Endothelial cell of umbilical vein (primary cell): ENCODE measurements at regions not wholly inside any gene's neighbourhood (a gene's known extent, or its start where the extent isn't known, plus 50 kb on each side); places are given as distances from the start of the nearest gene placed in this dataset.

Experiments used
- BruUV-seq: library from RNA; stranded (reverse); fragments of 400-500 nt; replicated peaks from 2 replicates; lab custom pipeline; 2021; lab: Mats Ljungman, UMichigan
- CTCF ChIA-PET: fragments of 300-600, 350-600 bp; sonication (Branson Sonifier 250); formaldehyde crosslinking; loops from one replicate; lab custom pipeline; 2021; ENCODE audit warnings: antibody characterized with exemption, inconsistent platforms; lab: Charles Lee
- POLR2A ChIA-PET: fragments of 300-600, 350-600 bp; sonication (Branson Sonifier 250); formaldehyde crosslinking; loops from one replicate; lab custom pipeline; 2021; ENCODE audit warnings: antibody characterized with exemption, inconsistent platforms; lab: Charles Lee
- DNase-seq: peaks from one replicate; pipeline ENCODE4 v3.0.0-alpha.2; 2011; ENCODE audit warnings: low read depth, low spot score
- FAIRE-seq: peaks from 2 replicates; lab custom pipeline; 2011; peaks lifted over from hg19 to GRCh38; lab: Jason Lieb, UNC
- H2AFZ ChIP-seq: 2 replicates; pipeline ENCODE4 v1.6.0; 2012; ENCODE audit warnings: low read depth, low read length, control low read depth, inconsistent platforms
- H3K27ac ChIP-seq: 2 replicates; pipeline ENCODE4 v1.5.1; 2011; ENCODE audit warnings: low read depth, mild to moderate bottlenecking, control low read depth, low read length, moderate library complexity; ENCODE audit not compliant: insufficient read depth
- H3K27me3 ChIP-seq, 2 experiments: 2 replicates each; pipeline versions ENCODE4 v1.6.0 to v1.6.1; 2011; ENCODE audit warnings: low read length in 2 of 2, mixed read lengths in 1 of 2; ENCODE audit not compliant: control insufficient read depth in 2 of 2, insufficient read depth in 2 of 2
- H3K36me3 ChIP-seq, 2 experiments: 2 replicates in 1 of 2; 3 replicates in 1 of 2; pipeline ENCODE4 v1.5.1; 2011; ENCODE audit warnings: low read length in 2 of 2, mild to moderate bottlenecking in 1 of 2, moderate library complexity in 1 of 2; ENCODE audit not compliant: control insufficient read depth in 2 of 2, insufficient read depth in 2 of 2; ENCODE audit errors: extremely low read depth in 1 of 2
- H3K4me1 ChIP-seq: 3 replicates; pipeline ENCODE4 v1.5.1; 2011; ENCODE audit warnings: mild to moderate bottlenecking, low read length; ENCODE audit not compliant: control insufficient read depth, insufficient read depth; ENCODE audit errors: extremely low read depth
- H3K4me2 ChIP-seq: 2 replicates; pipeline ENCODE4 v1.6.1; 2011; ENCODE audit warnings: low read length, control low read depth, mixed read lengths; ENCODE audit not compliant: insufficient read depth
- H3K4me3 ChIP-seq, 3 experiments: fragments of 200-600 bp in 1 of 3; sonication (generic), shearing (Covaris generic) in 1 of 3; replicated peaks in 1 of 3; 2 replicates each; pipeline ENCODE4 v1.5.1; 2011 to 2016; ENCODE audit warnings: control low read depth in 3 of 3, low read length in 3 of 3, mild to moderate bottlenecking in 2 of 3, inconsistent platforms in 1 of 3, low read depth in 1 of 3, moderate library complexity in 1 of 3; ENCODE audit not compliant: insufficient read depth in 1 of 3
- H3K79me2 ChIP-seq: 2 replicates; pipeline ENCODE4 v1.6.0; 2012; ENCODE audit warnings: low read length, inconsistent platforms; ENCODE audit not compliant: control insufficient read depth, insufficient read depth
- H3K9ac ChIP-seq: replicated peaks from 2 replicates; pipeline ENCODE3; 2011; ENCODE audit warnings: low read length, control low read depth; ENCODE audit not compliant: insufficient read depth; ENCODE audit errors: extremely low read depth
- H3K9me1 ChIP-seq: replicated peaks from 3 replicates; pipeline ENCODE4 v1.6.0; 2011; ENCODE audit warnings: mild to moderate bottlenecking, low read length; ENCODE audit not compliant: control insufficient read depth, insufficient read depth; ENCODE audit errors: extremely low read depth
- H3K9me3 ChIP-seq: replicated peaks from 2 replicates; pipeline ENCODE4 v1.5.1; 2012; ENCODE audit warnings: low read length, inconsistent platforms; ENCODE audit not compliant: control insufficient read depth, insufficient read depth
- H4K20me1 ChIP-seq: replicated peaks from 2 replicates; pipeline ENCODE3; 2011; ENCODE audit warnings: mild to moderate bottlenecking, low read length; ENCODE audit not compliant: control insufficient read depth, insufficient read depth; ENCODE audit errors: extremely low read depth
- EZH2 ChIP-seq: IDR thresholded peaks from 2 replicates; pipeline ENCODE4 v1.6.1; 2012; ENCODE audit warnings: borderline replicate concordance, low read depth, mild to moderate bottlenecking, moderate library complexity, low read length, inconsistent platforms; ENCODE audit not compliant: severe bottlenecking
- FOS ChIP-seq: IDR thresholded peaks from 2 replicates; pipeline ENCODE4 v1.6.1; 2011; ENCODE audit warnings: mild to moderate bottlenecking, low read length, moderate library complexity, borderline replicate concordance; ENCODE audit not compliant: insufficient read depth
- GATA2 ChIP-seq: IDR thresholded peaks from 2 replicates; pipeline ENCODE4 v1.7.0; 2011; ENCODE audit warnings: low read depth, mild to moderate bottlenecking, moderate library complexity, mixed read lengths, low read length; ENCODE audit not compliant: insufficient read length, insufficient read depth
- JUN ChIP-seq: IDR thresholded peaks from 2 replicates; pipeline ENCODE4 v1.6.1; 2011; ENCODE audit warnings: borderline replicate concordance, low read depth; ENCODE audit not compliant: insufficient read length, insufficient read depth
- MYC ChIP-seq: IDR thresholded peaks from one replicate; pipeline ENCODE4 v1.6.1; 2011; ENCODE audit warnings: mild to moderate bottlenecking, low read depth, low read length
- POLR2A ChIP-seq: IDR thresholded peaks from 2 replicates; pipeline ENCODE4 v1.6.1; 2012; ENCODE audit warnings: low read depth, mild to moderate bottlenecking, control low read depth, low read length
- POLR2AphosphoS5 ChIP-seq: IDR thresholded peaks from 2 replicates; pipeline ENCODE4 v1.6.1; 2012; ENCODE audit warnings: low read depth, mild to moderate bottlenecking, control low read depth, low read length, moderate library complexity; ENCODE audit not compliant: insufficient read depth
- dilution Hi-C: fragments of 300-500 bp; cut with MboI; formaldehyde crosslinking; loops from one replicate; pipeline ENCODE4 v1.15.0; 2019; ENCODE audit warnings: low sequenced_read_pairs; ENCODE audit not compliant: extremely low pct_ligation_motif_present
- intact Hi-C: fragments of 100-400 bp; cut with micrococcal nuclease; formaldehyde crosslinking; loops from one replicate; pipeline ENCODE4 v1.10.0; 2022
- TF ChIP-seq, protein P1 (sequence below): IDR thresholded peaks from 2 replicates; pipeline ENCODE4 v1.6.1; 2011; ENCODE audit not compliant: insufficient read depth, insufficient read length
- TF ChIP-seq, protein P2 (sequence below), 2 donors: IDR thresholded peaks; 1 replicate in 1 of 2; 2 replicates in 1 of 2; pipeline ENCODE4 v1.5.1; 2011; ENCODE audit warnings: low read length in 2 of 2, mild to moderate bottlenecking in 2 of 2, moderate library complexity in 2 of 2, control low read depth in 1 of 2, inconsistent platforms in 1 of 2, low read depth in 1 of 2; ENCODE audit not compliant: insufficient read depth in 1 of 2; ENCODE audit errors: extremely low read depth in 1 of 2

GRCh38 chr1:30172757-30173156 is 550.6 kb downstream of the MATN1 start:
- dilution Hi-C loops (no loop called here), intact Hi-C loops (no loop called here)
- no peaks in the 10 kb centered on the region for H3K36me3 ChIP-seq
- no peaks in the 10 kb centered on the region for H3K79me2 ChIP-seq
- H3K4me2 ChIP-seq = no peak overlapping the region
- POLR2A ChIA-PET = no interaction called here
- no peak overlapping the region for H3K9ac ChIP-seq
- H3K4me3 ChIP-seq = no peak overlapping the region
- H3K27ac ChIP-seq = no peak overlapping the region
- H3K4me1 ChIP-seq = no peaks in the 10 kb centered on the region
- no peaks in the 10 kb centered on the region for H3K27me3 ChIP-seq
- FAIRE-seq = no peak
- no peaks in the 10 kb centered on the region for H3K9me3 ChIP-seq
- CTCF ChIA-PET = no interaction called here
- TF ChIP-seq EZH2 (no peak), JUN (no peak), FOS (no peak), POLR2AphosphoS5 (no peak), POLR2A (no peak), GATA2 (no peak), MYC (no peak)
- TF ChIP-seq, protein P1, sequence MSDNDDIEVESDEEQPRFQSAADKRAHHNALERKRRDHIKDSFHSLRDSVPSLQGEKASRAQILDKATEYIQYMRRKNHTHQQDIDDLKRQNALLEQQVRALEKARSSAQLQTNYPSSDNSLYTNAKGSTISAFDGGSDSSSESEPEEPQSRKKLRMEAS = no peak
- TF ChIP-seq, protein P2, sequence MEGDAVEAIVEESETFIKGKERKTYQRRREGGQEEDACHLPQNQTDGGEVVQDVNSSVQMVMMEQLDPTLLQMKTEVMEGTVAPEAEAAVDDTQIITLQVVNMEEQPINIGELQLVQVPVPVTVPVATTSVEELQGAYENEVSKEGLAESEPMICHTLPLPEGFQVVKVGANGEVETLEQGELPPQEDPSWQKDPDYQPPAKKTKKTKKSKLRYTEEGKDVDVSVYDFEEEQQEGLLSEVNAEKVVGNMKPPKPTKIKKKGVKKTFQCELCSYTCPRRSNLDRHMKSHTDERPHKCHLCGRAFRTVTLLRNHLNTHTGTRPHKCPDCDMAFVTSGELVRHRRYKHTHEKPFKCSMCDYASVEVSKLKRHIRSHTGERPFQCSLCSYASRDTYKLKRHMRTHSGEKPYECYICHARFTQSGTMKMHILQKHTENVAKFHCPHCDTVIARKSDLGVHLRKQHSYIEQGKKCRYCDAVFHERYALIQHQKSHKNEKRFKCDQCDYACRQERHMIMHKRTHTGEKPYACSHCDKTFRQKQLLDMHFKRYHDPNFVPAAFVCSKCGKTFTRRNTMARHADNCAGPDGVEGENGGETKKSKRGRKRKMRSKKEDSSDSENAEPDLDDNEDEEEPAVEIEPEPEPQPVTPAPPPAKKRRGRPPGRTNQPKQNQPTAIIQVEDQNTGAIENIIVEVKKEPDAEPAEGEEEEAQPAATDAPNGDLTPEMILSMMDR (IDR thresholded peaks at IDR 0.05; ENCODE audit: extremely low read depth in 1 of 2, insufficient read depth in 1 of 2, low read depth in 1 of 2, low read length in 2 of 2) = no peak
- H2AFZ ChIP-seq = no peak overlapping the region
- no peaks in the 10 kb centered on the region for H3K9me1 ChIP-seq
- no TSS peak for BruUV-seq
- H4K20me1 ChIP-seq = no peaks in the 10 kb centered on the region
- no peak for DNase-seq
